ENCODE measurements at regions not wholly inside any gene's neighbourhood (a gene's known extent, or its start where the extent isn't known, plus 50 kb on each side); places are given as distances from the start of the nearest gene placed in this dataset.
"Not testable (repeated sequence)": the region's sequence is repeated elsewhere in the genome, so short reads cannot be mapped to it uniquely, and the experiment has no call there.

GRCh38 chr2:111278133-111278532 is 157.4 kb downstream of the BCL2L11 start:
- H3K27ac ChIP-seq; intact Hi-C loops (cut with DNase I); H3K9me3 ChIP-seq; H3K36me3 ChIP-seq; H3K4me1 ChIP-seq; H3K4me3 ChIP-seq; H3K27me3 ChIP-seq; FAIRE-seq: not testable (repeated sequence)
- 42 to 45% methylated on average over 3 of the region's 3 CpGs for WGBS, 2 donors
- DNase-seq (peak; percentile 73 to 91 (median 86)), ATAC-seq (peak; percentile 89 to 96 (median 91))

GRCh38 chr2:111280709-111281286 is 160.1 kb downstream of the BCL2L11 start:
- ATAC-seq = peak in 2 of 4 donors; percentile 17 to 33
- FAIRE-seq = not testable (repeated sequence)
- WGBS, 2 donors = 87 to 96% methylated on average over 2 of the region's 6 CpGs

GRCh38 chr2:111282162-111282561 is 161.4 kb downstream of the BCL2L11 start:
- H3K36me3 ChIP-seq; FAIRE-seq; intact Hi-C loops (cut with DNase I); H3K27me3 ChIP-seq; ATAC-seq; H3K9me3 ChIP-seq; DNase-seq; H3K4me3 ChIP-seq; H3K27ac ChIP-seq; H3K4me1 ChIP-seq: not testable (repeated sequence)
- WGBS, 2 donors = no CpG with 5 or more reads among the region's 5 CpGs

More at GRCh38 chr2:111280709-111281286, 160.1 kb downstream of the BCL2L11 start:
- H3K4me3 ChIP-seq; DNase-seq; H3K36me3 ChIP-seq; H3K27me3 ChIP-seq; intact Hi-C loops (cut with DNase I); H3K9me3 ChIP-seq; H3K27ac ChIP-seq; H3K4me1 ChIP-seq: not testable (repeated sequence)

- H3K27me3 ChIP-seq; H3K4me1 ChIP-seq; intact Hi-C loops (cut with DNase I); H3K4me3 ChIP-seq; H3K9me3 ChIP-seq; H3K36me3 ChIP-seq; FAIRE-seq: not testable (repeated sequence)
- WGBS, 2 donors = 23 to 35% methylated on average over 6 to 8 of the region's 9 CpGs
- ATAC-seq (peak; percentile 90 to 97 (median 95)), DNase-seq (peak in 4 of 6 donors; percentile 45 to 69 (median 64))
- peak overlapping the region in 3 of 4 donors; percentile 33 to 68 (median 57) for H3K27ac ChIP-seq
Observed at GRCh38 chr2:111287646-111288568, 167.2 kb downstream of the BCL2L11 start.

- ATAC-seq, DNase-seq: not testable (repeated sequence)
- 94 to 100% methylated on average over 6 to 10 of the region's 11 CpGs for WGBS, 2 donors
Observed at GRCh38 chr2:111290370-111290769, 169.7 kb downstream of the BCL2L11 start.

GRCh38 chr2:111291566-111291965 is 170.9 kb downstream of the BCL2L11 start:
- H3K4me3 ChIP-seq; H3K4me1 ChIP-seq; H3K27me3 ChIP-seq; H3K9me3 ChIP-seq; H3K36me3 ChIP-seq; H3K27ac ChIP-seq; FAIRE-seq; DNase-seq; intact Hi-C loops (cut with DNase I): not testable (repeated sequence)
- 48 to 69% methylated on average over 4 to 5 of the region's 6 CpGs for WGBS, 2 donors
- ATAC-seq = peak; percentile 29 to 70 (median 66)

More at GRCh38 chr2:111290370-111290769, 169.7 kb downstream of the BCL2L11 start:
- H3K27me3 ChIP-seq; intact Hi-C loops (cut with DNase I); H3K4me3 ChIP-seq; H3K4me1 ChIP-seq; H3K27ac ChIP-seq; H3K36me3 ChIP-seq; FAIRE-seq; H3K9me3 ChIP-seq: not testable (repeated sequence)

GRCh38 chr2:111292232-111292968 is 171.7 kb downstream of the BCL2L11 start:
- WGBS, 2 donors = 45 to 50% methylated on average over 7 to 8 of the region's 10 CpGs
- peak in 2 of 4 donors; percentile 7 to 10 for ATAC-seq
- H3K4me1 ChIP-seq; H3K27ac ChIP-seq; H3K36me3 ChIP-seq; H3K9me3 ChIP-seq; H3K27me3 ChIP-seq; H3K4me3 ChIP-seq; intact Hi-C loops (cut with DNase I); FAIRE-seq; DNase-seq: not testable (repeated sequence)

GRCh38 chr2:111294699-111295098 is 174.0 kb downstream of the BCL2L11 start:
- H3K36me3 ChIP-seq = not testable (repeated sequence)
- 89 to 100% methylated on average over 2 of the region's 7 CpGs for WGBS, 2 donors

GRCh38 chr2:111296122-111296804 is 175.5 kb downstream of the BCL2L11 start:
- intact Hi-C loops (cut with DNase I); H3K9me3 ChIP-seq; DNase-seq; H3K4me3 ChIP-seq; ATAC-seq; H3K4me1 ChIP-seq; H3K36me3 ChIP-seq; H3K27ac ChIP-seq; H3K27me3 ChIP-seq; FAIRE-seq: not testable (repeated sequence)
- WGBS, 2 donors = 85 to 98% methylated on average over 4 to 5 of the region's 6 CpGs

More at GRCh38 chr2:111294699-111295098, 174.0 kb downstream of the BCL2L11 start:
- H3K9me3 ChIP-seq; DNase-seq; FAIRE-seq; H3K27ac ChIP-seq; ATAC-seq; H3K27me3 ChIP-seq; H3K4me1 ChIP-seq; intact Hi-C loops (cut with DNase I); H3K4me3 ChIP-seq: not testable (repeated sequence)

GRCh38 chr2:111297128-111297527 is 176.4 kb downstream of the BCL2L11 start:
- ATAC-seq; H3K9me3 ChIP-seq; H3K27ac ChIP-seq; H3K4me3 ChIP-seq; H3K36me3 ChIP-seq; H3K27me3 ChIP-seq; FAIRE-seq; H3K4me1 ChIP-seq; DNase-seq; intact Hi-C loops (cut with DNase I): not testable (repeated sequence)

GRCh38 chr2:111298927-111299326 is 178.2 kb downstream of the BCL2L11 start:
- H3K4me1 ChIP-seq; ATAC-seq; H3K36me3 ChIP-seq; FAIRE-seq; H3K27ac ChIP-seq; H3K9me3 ChIP-seq; H3K27me3 ChIP-seq; intact Hi-C loops (cut with DNase I); H3K4me3 ChIP-seq; DNase-seq: not testable (repeated sequence)
- WGBS, 2 donors = 87 to 94% methylated on average over 3 of the region's 3 CpGs
